Epidermal melanocyte (primary cell): ENCODE measurements at regions not wholly inside any gene's neighbourhood (a gene's known extent, or its start where the extent isn't known, plus 50 kb on each side); places are given as distances from the start of the nearest gene placed in this dataset.
"Not testable (repeated sequence)": the region's sequence is repeated elsewhere in the genome, so short reads cannot be mapped to it uniquely, and the experiment has no call there.

ENCODE experiments used
- DNase-seq: peaks from one replicate; pipeline ENCODE4 v3.0.0; 2011; ENCODE audit warnings: low spot score; ENCODE audit not compliant: insufficient read length

DNA sequence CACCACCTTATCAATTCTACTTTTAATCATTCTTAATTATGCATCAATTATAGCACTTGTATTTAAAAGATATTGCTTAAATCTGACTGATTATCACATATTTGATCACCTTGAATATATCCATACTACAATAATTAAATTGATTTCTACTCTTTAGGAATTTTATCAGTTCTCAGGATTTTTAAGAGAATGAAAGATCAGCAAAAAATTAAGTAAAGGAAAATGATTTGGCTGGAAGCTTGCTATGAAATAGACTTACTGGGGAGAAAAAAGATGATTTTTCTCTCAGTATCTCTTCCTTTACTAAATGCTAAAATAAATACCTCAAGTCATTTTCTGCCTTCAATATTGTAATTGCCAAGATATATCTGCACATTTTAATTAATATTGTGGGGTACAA is 848.6 kb downstream of the LTN1 start:
- no peak for DNase-seq

DNA sequence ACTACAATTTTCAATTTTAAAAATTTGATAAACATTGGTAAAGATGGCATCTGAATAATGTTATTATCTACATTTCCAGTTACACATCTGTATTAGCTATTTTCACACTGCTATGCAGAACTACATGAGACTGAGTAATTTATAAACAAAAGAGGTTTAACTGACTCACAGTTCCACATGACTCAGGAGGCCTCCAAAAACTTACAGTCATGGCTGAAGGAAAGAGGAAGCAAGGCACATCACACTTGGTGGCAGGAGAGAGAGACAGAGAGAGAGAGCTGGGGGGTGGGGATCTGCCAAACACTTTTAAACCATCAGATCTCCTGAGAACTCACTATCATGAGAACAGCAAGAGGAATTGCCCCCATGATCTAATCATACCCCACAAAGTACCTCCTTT is 850.0 kb downstream of the LTN1 start:
- DNase-seq: no peak

DNA sequence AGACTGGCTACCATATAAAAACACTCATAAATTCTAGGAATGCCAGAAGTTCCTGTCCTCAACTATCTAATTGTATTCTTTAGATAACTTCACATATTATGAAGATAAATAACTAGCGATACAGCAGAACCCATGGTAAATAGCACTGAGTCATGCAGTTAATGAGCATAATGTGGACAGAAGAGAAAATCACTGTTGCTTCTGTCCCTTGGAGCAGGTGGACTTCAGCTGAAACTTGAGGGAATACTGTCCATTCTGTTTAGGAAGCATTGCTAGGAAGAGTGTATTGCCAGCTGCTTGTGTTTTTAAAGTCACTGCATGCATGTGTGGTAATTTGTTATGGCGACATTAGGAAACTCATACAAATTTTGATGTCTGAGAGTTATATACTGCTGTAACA is 854.4 kb downstream of the LTN1 start:
- DNase-seq: no peak

DNA sequence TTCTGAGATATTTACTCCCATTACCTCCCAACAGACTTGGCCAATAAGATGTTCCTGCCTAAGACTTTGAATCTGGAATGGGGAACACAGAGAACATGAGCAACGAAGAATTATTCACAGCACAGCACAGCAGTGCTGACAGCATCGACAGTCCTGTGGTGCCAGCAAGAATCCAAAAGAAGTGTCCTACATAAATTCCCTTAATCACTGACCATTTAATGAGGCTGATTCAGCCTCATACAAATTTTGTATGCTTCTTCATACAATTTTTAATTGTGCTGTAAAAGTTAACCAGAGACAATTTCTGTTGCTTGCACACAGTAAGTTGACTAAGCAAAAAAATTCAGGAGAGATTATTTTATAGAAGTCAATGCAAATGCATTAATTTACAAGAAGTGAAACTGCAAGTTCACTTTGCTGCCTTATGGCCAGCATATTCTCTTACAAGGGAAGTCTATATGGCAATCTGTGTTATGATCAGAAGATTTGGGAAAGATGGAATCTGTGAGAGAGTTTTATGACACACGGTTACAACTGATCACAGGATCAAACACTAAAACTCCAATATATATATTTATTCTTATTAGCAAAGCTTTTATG is 855.9 kb downstream of the LTN1 start:
- DNase-seq: no peak

DNA sequence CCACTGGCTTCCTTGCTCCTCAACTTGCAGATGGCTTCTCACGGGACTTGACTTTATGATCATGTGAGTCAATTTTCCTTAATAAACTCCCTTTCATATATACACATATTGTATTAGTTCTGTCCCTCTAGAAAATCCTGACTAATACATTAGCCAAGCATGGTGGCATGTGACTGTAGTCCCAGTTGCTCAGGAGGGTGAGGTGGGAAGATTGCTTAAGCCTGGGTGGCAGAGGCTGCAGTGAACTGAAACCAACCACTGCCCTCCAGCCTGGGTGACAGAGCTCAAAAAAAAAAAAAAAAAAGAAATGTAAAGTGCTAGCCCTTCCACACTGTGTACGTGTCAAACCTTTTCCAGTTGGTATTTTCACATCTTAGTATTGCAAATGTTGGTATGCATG is 857.0 kb downstream of the LTN1 start:
- no peak for DNase-seq

DNA sequence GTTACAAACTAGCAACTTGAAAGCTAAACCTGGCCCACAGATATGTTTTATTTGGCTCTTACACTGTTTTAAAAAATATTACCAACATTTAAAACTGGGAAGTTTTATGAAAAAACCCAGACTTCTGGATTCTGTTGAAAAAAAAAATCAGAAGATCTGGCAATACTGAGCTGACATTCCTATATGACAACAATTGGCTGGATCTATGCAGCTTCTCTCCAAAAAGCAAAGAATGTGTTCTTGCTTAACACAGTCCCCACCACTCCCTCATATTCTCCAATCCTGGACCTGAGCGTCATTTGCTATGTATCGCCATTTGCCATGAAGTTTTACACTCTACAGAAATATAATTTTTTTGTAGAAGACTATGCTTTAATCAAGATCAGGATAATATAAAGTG is 859.6 kb downstream of the LTN1 start:
- no peak for DNase-seq

DNA sequence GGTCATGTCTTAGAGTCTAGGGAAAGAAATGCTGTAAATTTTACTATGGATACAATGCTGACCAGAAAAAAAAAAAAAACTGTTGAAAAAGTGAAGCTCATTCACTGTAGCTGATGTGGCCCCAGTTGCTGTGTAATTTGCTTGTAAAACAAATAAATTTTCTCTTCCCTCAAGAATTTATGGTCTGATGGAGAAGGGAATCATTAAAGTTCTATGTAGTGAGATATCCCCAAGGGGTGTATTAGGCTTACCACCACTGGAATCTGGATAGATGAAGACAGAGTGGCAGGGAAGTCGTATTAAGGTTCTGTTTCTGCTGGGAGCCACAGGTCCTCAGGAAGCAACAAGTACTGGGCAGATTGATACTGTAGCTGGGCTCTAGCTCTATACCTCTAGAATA is 860.0 kb downstream of the LTN1 start:
- no peak for DNase-seq

DNA sequence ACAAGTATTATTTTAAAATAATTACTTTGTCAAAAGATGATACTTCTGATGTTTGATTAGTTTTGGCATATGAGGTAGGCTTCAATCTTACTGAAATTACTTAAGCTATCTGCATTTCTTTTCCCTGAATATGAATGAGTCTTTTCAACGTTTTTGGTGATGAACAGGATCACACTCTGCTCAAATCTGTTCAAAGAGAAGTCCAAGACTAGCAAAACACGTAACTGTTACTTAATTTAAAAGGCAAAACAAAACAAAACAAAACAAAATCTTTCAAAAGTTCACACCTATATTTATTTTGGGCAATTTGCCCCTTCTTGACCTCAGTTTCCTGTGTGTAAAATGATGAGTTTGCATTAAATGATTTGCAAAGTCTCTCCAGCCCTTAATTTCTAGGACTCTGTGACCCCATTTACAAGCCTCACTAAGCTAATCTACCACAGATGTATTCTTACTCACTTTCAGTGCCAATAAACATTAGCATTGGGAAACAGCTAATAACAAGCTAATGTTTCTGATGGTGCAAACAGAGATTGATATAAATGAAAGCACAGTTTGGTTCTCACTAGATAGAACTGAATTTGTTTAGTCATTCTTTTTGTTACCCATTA is 865.4 kb downstream of the LTN1 start:
- DNase-seq: no peak

DNA sequence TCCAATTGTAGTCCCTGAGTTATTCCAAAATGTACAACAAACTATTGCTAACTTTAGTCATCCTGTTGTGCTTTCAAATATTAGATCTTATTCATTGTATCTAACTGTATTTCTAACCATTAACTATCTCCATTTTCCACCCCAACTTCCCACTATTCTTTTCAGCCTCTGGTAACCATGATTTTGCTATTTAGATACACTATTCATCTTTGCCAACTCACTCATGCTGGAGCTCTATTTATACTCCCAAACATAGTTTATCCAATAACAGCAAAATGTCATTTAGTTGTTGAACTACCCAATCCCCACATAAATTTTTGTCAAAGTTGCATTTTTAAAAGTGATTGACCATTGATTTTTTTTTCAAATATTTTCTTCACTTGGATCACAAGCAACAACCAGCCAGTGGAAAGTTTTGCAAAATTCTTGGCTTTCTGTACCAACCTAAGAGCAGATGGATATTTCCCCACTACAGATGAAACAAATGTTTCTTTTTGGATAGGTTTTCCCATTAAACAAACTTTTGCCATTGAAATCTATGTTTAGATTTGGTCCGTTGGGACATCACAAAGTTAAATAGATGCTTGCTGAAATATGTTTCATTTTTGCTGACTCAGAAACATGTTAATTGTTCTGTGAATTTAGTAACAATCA is 866.0 kb downstream of the LTN1 start:
- DNase-seq: no peak

DNA sequence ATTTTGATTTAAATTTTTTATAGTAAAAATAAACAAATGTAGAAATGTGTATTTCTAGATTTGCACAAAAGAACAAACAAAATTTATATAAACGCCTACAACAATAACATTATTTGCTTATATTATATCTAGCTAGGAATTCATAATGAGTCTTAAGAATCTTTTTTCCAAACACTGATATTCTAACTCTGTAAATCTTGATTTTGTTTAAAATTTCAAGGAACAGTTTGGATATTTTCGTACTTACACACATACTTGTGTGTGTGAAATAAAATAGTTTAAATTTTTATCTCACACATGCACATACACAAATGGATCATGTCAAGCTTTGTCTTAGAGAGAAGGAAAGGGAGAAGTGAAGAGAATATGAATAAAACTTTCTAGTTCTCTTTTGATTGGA is 868.1 kb downstream of the LTN1 start:
- no peak for DNase-seq

DNA sequence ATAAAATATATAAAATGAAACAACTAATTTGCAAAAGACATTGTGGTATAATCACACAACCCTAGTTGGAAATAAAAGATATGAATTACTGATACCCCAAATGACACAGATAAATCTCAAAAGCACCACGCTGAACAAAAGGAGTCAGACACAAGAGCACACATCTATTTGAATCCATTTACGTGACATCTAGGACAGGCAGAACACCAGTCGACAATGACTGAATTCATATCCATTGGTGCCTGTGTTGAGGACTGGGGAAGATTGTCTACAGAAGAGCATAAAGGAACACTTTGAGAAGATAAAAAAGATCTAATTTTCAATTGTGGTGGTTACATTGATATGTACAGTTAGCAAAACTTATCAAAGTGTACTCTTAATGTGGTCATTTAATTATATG is 874.1 kb downstream of the LTN1 start:
- DNase-seq: no peak

DNA sequence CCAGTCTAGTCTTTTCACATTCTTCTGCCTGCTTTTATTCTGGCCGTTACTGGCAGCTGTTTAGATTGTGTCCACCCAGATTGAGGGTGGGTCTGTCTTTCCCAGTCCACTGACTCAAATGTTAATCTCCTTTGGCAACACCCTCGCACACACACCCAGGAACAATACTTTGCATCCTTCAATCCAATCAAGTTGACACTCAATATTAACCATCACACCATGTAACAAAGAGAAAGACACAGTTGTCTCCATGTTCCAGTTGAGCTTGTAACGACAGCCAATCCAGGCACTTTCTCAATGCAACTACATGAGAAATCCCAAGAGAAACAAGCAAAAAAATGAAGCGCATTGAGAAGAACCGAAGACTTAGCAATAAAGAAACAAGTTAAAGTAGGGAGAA is 877.7 kb downstream of the LTN1 start:
- not testable (repeated sequence) for DNase-seq

DNA sequence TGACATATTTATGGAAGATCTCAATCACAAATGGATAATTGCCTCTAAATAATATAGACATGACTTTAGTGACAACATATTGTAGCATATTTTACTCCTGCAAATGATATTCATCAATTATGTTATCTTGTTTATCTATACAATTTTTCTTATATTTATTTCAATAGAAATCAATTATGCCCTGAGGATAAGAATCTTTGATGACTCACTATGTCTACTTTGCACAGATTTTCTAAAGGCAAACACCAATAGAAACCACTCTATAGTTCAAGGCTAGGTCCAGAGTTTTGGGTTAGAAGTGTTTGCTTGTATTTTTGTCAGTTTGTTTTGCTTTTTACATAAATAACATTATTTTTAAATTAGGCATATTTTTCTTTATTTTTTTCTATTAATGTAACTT is 879.0 kb downstream of the LTN1 start:
- DNase-seq: no peak

DNA sequence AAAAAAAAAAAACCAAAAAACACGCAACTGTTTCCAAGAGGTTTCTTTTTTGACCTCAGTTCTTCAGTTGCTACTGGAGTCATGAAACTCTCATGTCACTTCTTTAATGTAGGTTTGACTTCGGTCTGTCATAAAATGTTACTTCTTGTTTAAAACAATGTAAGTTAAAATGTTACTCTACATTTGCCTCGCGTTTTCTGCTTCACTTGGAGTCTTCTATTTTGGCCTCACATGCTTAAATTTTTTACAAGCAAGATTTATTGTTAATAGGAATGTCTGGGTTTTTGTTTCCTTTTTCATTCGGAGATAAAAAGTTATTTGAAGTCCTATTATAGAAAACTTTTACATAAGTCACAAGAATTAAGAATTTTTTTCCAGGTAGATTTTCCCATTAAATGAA is 880.2 kb downstream of the LTN1 start:
- no peak for DNase-seq

DNA sequence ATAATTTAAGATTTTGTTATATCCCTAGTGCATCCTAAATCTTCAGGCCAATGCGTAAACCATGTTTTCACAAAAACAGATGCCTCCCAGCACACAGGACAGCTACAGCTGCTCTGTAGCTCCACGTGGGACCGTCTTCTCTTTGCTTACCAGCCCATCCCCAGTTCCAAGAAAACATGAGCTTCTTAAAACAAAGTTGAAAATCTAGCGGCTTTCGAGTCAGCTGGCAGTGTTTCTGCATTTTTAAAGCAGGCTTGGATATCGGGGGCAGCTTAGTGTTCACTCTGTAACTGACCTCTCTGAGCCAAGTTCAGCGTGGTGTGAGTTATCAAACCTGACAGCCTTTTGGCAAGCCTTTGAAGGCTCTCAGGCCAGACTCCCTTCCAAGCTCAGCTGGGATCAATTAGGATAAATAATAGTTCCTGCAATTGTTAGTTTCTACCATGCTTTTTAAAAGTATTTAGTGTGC is 881.5 kb downstream of the LTN1 start:
- DNase-seq: peak; percentile 21

DNA sequence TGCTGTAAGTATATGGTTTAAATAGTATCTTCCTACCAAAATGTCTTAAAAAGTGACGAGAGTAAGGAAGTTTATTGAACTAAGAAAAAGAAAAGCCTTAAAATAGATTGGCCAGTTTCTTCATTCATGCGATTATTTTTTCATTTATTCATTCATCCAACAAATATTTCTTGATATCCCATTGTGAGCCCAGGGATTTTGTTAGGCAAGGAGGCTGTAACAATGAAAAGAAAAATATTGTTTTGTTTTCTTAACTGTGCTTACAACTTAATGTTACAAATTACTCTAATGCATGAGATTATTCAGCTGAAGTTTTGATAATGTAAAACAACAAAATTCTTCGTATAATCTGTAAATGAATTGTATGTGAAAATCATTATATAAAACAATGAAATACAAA is 882.0 kb downstream of the LTN1 start:
- DNase-seq: no peak

DNA sequence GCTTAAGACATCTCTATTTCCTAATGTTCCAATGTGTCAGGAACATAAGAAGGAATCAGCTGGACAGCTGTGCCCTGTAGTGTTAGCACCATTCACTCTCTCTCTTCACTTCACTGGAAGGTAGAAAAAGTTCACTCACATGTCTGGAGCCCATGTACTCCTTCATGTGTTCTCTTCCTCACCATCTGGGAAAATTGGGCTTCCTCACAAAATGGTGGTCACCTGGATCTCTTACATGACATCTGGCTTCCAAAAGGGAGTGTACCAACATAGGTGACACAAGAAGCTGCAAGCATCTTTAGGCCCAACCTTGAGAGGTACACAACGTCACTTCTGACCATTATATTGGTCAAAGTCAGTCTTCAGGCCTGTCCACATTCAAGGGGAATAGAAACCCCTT is 882.6 kb downstream of the LTN1 start:
- DNase-seq: no peak

DNA sequence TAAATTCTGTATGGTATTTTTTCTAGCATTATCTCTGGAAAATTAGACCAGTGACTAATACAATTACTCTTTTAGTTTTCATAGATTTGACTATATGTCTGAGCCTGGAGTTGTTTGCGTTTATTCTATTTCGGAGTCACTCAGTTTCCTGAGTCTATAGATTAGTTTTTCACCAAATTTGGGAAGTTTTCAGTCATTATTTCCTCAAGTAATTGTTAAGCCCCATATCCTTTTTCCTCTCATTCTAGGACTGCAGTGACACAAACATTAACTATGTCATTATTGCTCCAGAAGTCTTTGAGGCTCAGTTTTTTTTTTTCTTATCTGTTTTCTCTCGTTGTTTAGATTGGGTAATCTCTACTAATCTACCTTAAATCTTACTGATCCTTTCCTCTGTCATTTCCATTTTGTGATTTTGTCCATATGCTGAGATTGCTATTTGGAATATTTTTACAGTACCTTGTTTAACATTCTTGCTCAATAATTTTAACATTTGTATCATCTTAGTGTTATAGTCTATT is 886.2 kb downstream of the LTN1 start:
- no peak for DNase-seq

DNA sequence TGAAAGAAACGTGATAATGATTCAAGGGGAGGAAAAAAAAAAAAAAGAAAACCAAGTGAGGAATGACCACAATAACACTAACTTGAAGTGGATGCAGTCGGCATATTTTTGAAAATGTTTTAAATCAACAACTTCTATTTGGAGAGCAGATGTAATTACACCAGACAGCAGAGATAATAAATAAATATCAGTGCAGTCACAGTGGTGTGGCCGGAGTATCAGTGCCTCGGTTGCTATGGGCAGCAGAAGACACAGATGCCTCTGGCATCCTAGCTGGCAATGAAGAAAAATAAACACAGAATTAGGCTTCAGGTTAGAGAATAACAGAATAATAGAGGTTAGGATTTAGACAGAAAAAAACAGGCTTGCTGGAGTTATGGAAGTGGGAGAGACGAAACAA is 888.3 kb downstream of the LTN1 start:
- no peak for DNase-seq

DNA sequence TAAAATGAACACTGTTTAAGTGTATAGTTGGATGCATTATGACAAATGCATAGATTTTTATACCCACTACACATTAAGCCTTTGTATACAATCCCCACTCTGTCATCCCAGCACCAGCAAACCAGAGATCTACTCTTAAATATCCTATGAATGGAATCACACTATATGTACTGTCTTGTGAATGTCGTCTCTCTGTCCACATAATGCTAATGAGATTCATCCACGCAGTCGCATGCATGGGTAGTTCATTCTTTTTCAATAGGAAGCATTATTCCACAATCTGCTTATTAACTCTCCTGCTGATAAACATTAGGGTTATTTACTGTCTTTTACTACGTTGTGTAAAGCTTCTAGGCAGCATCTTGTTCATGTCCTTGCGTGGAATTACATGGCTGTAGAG is 892.3 kb downstream of the LTN1 start:
- DNase-seq: peak; percentile 19

DNA sequence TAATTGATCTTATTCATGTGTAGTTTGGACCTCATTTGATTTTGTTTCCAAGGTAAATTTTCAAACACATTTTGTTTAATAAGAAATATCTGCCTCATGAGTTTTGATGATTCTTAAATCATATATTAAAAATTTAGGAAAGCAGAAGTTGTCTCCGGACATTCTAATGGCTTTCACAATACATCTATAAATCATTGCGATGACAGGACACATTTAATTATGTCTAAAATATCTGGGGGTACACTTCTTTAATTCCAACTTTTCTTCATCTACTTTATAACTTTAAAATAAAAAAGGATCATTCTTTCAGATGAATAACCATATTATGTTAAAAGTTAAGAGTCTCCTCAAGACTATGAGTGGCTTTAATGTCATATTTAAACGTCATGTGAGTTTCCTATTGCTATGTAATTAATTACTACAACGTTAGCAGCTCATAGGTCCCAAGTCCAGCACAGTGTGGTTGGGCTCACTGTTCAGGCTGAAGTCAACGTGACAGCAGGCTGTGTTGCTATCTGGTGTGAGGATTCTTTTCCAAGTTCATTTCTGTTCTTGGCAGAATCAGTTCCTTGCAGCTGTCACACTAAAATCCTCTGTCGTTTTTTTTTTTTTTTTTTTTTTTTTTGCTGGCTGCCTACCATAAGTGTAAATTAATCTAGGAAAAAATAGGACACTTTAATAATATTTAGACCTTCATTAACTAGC is 893.5 kb downstream of the LTN1 start:
- no peak for DNase-seq

DNA sequence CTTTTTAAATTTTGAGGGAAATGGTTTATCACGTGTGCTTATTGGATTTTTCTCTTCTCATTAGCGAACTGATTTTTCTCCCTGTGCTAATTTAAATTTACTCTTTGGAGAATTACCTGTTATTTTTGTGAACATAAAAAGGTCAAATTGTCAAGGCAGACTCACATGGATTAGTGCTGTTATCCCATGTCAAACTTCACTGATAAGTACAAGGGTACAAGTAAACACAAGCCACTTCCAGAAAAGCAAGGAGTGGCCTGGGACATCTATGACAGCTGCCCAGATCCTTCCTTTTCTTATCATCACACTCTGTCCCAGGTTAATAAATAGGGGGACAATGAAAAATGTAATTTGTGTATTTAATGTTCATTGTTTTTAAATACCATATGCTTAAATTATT is 901.2 kb downstream of the LTN1 start:
- DNase-seq: no peak
